ENCODE measurements at regions not wholly inside any gene's neighbourhood (a gene's known extent, or its start where the extent isn't known, plus 50 kb on each side); places are given as distances from the start of the nearest gene placed in this dataset.

DNA sequence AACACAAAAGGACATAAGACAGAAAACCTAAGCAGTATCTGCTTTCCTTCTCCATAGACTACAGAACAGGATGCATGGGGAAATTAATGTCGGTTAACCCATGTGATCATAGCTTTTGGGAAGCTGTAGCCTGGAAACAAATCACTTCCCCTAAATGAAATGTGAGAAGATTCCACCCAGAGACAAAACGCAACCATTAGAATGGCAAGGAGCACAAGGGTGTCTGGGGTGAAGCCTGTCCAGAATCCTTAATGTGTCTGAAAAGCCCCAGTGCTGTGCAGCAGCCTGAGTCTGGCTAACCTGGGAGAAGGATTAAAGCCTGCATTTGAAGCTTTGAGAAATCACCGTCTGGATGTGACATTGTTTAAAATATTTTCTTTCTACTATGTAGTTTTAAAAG is 213.3 kb downstream of the ANKRD50 start:
- TF ChIP-seq, protein P1, sequence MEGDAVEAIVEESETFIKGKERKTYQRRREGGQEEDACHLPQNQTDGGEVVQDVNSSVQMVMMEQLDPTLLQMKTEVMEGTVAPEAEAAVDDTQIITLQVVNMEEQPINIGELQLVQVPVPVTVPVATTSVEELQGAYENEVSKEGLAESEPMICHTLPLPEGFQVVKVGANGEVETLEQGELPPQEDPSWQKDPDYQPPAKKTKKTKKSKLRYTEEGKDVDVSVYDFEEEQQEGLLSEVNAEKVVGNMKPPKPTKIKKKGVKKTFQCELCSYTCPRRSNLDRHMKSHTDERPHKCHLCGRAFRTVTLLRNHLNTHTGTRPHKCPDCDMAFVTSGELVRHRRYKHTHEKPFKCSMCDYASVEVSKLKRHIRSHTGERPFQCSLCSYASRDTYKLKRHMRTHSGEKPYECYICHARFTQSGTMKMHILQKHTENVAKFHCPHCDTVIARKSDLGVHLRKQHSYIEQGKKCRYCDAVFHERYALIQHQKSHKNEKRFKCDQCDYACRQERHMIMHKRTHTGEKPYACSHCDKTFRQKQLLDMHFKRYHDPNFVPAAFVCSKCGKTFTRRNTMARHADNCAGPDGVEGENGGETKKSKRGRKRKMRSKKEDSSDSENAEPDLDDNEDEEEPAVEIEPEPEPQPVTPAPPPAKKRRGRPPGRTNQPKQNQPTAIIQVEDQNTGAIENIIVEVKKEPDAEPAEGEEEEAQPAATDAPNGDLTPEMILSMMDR (IDR thresholded peaks at IDR 0.05; ENCODE audit: borderline replicate concordance, extremely low read depth, insufficient read depth) = no peak
- no peaks in the 10 kb centered on the region for H3K36me3 ChIP-seq (ENCODE audit: control insufficient read depth in 2 of 3, insufficient read depth in 3 of 3, low read length in 3 of 3)
- intact Hi-C loops (cut with DNase I) = no loop called here

DNA sequence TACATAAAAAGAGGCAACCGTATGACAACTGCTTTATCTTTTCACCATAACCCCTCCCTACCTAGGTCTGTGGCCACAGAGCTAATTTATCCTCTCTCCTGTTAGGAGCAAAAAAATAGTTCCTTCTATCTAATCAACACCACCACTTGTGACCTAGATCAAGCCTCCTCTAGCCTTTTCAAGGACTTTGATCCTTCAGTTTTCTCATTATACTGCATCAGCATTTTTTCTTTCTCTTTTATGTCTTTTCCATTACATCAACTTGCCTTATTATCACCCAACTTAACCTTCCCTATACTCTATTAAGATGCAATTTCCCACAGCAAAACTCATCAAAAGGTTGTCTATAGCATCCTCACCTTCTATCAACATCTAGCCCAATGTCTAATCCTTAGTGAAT is 211.0 kb downstream of the ANKRD50 start:
- no peak for DNase-seq
- TF ChIP-seq, protein P1 (IDR thresholded peaks at IDR 0.05; ENCODE audit: borderline replicate concordance, extremely low read depth, insufficient read depth) = no peak
- H3K36me3 ChIP-seq (ENCODE audit: control insufficient read depth in 2 of 3, insufficient read depth in 3 of 3, low read length in 3 of 3) = no peaks in the 10 kb centered on the region
- no peak for FAIRE-seq
- H3K27ac ChIP-seq (ENCODE audit: low read depth in 2 of 2, low read length in 2 of 2) = no peak overlapping the region
- no peaks in the 10 kb centered on the region for H3K4me1 ChIP-seq (ENCODE audit: control insufficient read depth in 2 of 3, insufficient read depth in 2 of 3, low read depth in 1 of 3, low read length in 3 of 3)
- H3K4me3 ChIP-seq (ENCODE audit: low read length in 3 of 3) = no peak overlapping the region
- H3K9ac ChIP-seq (ENCODE audit: low read length in 3 of 3) = no peak overlapping the region
- no peaks in the 10 kb centered on the region for H3K9me3 ChIP-seq (ENCODE audit: control insufficient read depth in 2 of 3, insufficient read depth in 1 of 3, low read length in 3 of 3)
- no peaks in the 10 kb centered on the region for H3K27me3 ChIP-seq (ENCODE audit: control insufficient read depth, insufficient read depth, low read length)
- intact Hi-C loops (cut with DNase I) = no loop called here

More for the DNA sequence above, 213.3 kb downstream of the ANKRD50 start:
- Histone ChIP-seq H3K27me3 (ENCODE audit: control insufficient read depth, insufficient read depth, low read length) (no peaks in the 10 kb centered on the region), H3K27ac (ENCODE audit: low read depth in 2 of 2, low read length in 2 of 2) (no peak overlapping the region), H3K9ac (ENCODE audit: low read length in 3 of 3) (no peak overlapping the region), H3K4me1 (ENCODE audit: control insufficient read depth in 2 of 3, insufficient read depth in 2 of 3, low read depth in 1 of 3, low read length in 3 of 3) (no peaks in the 10 kb centered on the region), H3K9me3 (ENCODE audit: control insufficient read depth in 2 of 3, insufficient read depth in 1 of 3, low read length in 3 of 3) (no peaks in the 10 kb centered on the region), H3K4me3 (ENCODE audit: low read length in 3 of 3) (no peak overlapping the region)
- DNase-seq (peak in 3 of 5 donors; percentile 14 to 48 (median 44)), FAIRE-seq (no peak)

DNA sequence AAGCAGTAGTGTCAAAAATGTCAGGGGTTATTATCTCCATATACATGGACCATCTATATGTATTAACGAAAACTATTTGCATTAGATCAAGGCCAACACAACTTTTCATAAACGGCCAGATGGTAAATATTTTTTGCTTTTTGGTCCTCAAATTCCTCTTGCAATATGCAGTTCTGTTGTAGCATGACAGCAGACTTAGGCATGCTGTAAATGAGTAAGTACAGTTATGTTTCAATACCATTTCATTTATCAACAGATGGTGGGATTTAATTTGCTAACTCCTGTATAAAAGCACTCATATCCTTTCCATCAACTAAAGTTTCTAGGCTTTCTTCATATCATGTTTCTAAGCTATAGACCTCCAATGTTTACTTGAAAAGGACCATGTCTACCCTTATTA is 208.1 kb downstream of the ANKRD50 start:
- no peaks in the 10 kb centered on the region for H3K9me3 ChIP-seq (ENCODE audit: control insufficient read depth in 2 of 3, insufficient read depth in 1 of 3, low read length in 3 of 3)
- H3K27me3 ChIP-seq (ENCODE audit: control insufficient read depth, insufficient read depth, low read length) = no peaks in the 10 kb centered on the region
- intact Hi-C loops (cut with DNase I) = no loop called here
- no peak overlapping the region for H3K4me3 ChIP-seq (ENCODE audit: low read length in 3 of 3)
- H3K27ac ChIP-seq (ENCODE audit: low read depth in 2 of 2, low read length in 2 of 2) = no peak overlapping the region
- DNase-seq (no peak), FAIRE-seq (no peak)
- H3K9ac ChIP-seq (ENCODE audit: low read length in 3 of 3) = no peak overlapping the region
- no peaks in the 10 kb centered on the region for H3K4me1 ChIP-seq (ENCODE audit: control insufficient read depth in 2 of 3, insufficient read depth in 2 of 3, low read depth in 1 of 3, low read length in 3 of 3)
- no peaks in the 10 kb centered on the region for H3K36me3 ChIP-seq (ENCODE audit: control insufficient read depth in 2 of 3, insufficient read depth in 3 of 3, low read length in 3 of 3)
- TF ChIP-seq, protein P1 (IDR thresholded peaks at IDR 0.05; ENCODE audit: borderline replicate concordance, extremely low read depth, insufficient read depth) = no peak

DNA sequence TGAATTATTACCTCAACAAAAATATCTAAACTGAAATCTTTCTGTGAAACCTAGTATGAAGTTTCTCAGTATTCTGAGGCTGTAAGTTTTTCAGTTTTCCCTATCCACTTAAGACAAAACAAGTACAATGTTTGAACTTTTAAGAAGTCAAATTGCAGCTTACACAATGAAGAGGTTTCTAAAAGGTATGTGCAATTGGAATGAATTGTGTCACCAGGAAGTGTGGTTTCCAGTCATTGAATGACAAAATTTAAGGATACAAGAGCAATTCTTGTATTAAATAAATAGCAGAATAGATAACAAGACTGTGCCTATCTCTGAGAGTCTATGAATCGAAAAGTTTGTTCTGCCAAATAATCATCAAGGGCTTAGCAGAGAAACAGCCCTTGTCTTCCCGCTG is 207.3 kb downstream of the ANKRD50 start:
- Histone ChIP-seq H3K9ac (ENCODE audit: low read length in 3 of 3) (no peak overlapping the region), H3K27me3 (ENCODE audit: control insufficient read depth, insufficient read depth, low read length) (no peaks in the 10 kb centered on the region), H3K36me3 (ENCODE audit: control insufficient read depth in 2 of 3, insufficient read depth in 3 of 3, low read length in 3 of 3) (no peaks in the 10 kb centered on the region), H3K9me3 (ENCODE audit: control insufficient read depth in 2 of 3, insufficient read depth in 1 of 3, low read length in 3 of 3) (no peaks in the 10 kb centered on the region), H3K27ac (ENCODE audit: low read depth in 2 of 2, low read length in 2 of 2) (no peak overlapping the region), H3K4me1 (ENCODE audit: control insufficient read depth in 2 of 3, insufficient read depth in 2 of 3, low read depth in 1 of 3, low read length in 3 of 3) (no peaks in the 10 kb centered on the region), H3K4me3 (ENCODE audit: low read length in 3 of 3) (no peak overlapping the region)
- intact Hi-C loops (cut with DNase I) = no loop called here
- no peak for DNase-seq
- FAIRE-seq = no peak
- TF ChIP-seq, protein P1 (IDR thresholded peaks at IDR 0.05; ENCODE audit: borderline replicate concordance, extremely low read depth, insufficient read depth) = no peak
